ENCODE measurements at regions not wholly inside any gene's neighbourhood (a gene's known extent, or its start where the extent isn't known, plus 50 kb on each side); places are given as distances from the start of the nearest gene placed in this dataset.

GRCh38 chr4:187172340-187172761 lies 448.7 kb upstream of the FAT1 start:
- 68% methylated on average over 7 of the region's 7 CpGs for WGBS
- H3K4me1 ChIP-seq (ENCODE audit: control insufficient read depth in 2 of 2, insufficient read depth in 2 of 2, low read length in 2 of 2): no peaks in the 10 kb centered on the region
- H3K27me3 ChIP-seq (ENCODE audit: control insufficient read depth in 2 of 2, insufficient read depth in 1 of 2, low read length in 1 of 2): no peaks in the 10 kb centered on the region
- H3K36me3 ChIP-seq (ENCODE audit: control insufficient read depth in 2 of 2, insufficient read depth in 2 of 2, low read length in 1 of 2): no peaks in the 10 kb centered on the region
- H3K4me3 ChIP-seq (ENCODE audit: low read length in 2 of 2): no peak overlapping the region
- H3K27ac ChIP-seq (ENCODE audit: low read depth in 1 of 2, low read length in 1 of 2): no peak overlapping the region
- DNase-seq (ENCODE audit: low read depth in 6 of 9, low spot score in 9 of 9): no peak
- no peaks in the 10 kb centered on the region for H3K9me3 ChIP-seq (ENCODE audit: control insufficient read depth in 2 of 2, insufficient read depth in 1 of 2, low read length in 1 of 2)

GRCh38 chr4:187174749-187175148 lies 451.1 kb upstream of the FAT1 start:
- no peaks in the 10 kb centered on the region for H3K9me3 ChIP-seq (ENCODE audit: control insufficient read depth in 2 of 2, insufficient read depth in 1 of 2, low read length in 1 of 2)
- WGBS: 89% methylated on average over 8 of the region's 8 CpGs
- H3K4me3 ChIP-seq (ENCODE audit: low read length in 2 of 2): no peak overlapping the region
- H3K27ac ChIP-seq (ENCODE audit: low read depth in 1 of 2, low read length in 1 of 2): no peak overlapping the region
- no peaks in the 10 kb centered on the region for H3K36me3 ChIP-seq (ENCODE audit: control insufficient read depth in 2 of 2, insufficient read depth in 2 of 2, low read length in 1 of 2)
- DNase-seq (ENCODE audit: low read depth in 6 of 9, low spot score in 9 of 9): no peak
- no peaks in the 10 kb centered on the region for H3K4me1 ChIP-seq (ENCODE audit: control insufficient read depth in 2 of 2, insufficient read depth in 2 of 2, low read length in 2 of 2)
- H3K27me3 ChIP-seq (ENCODE audit: control insufficient read depth in 2 of 2, insufficient read depth in 1 of 2, low read length in 1 of 2): no peaks in the 10 kb centered on the region

- Histone ChIP-seq H3K9me3 (ENCODE audit: control insufficient read depth in 2 of 2, insufficient read depth in 1 of 2, low read length in 1 of 2) (no peaks in the 10 kb centered on the region), H3K27me3 (ENCODE audit: control insufficient read depth in 2 of 2, insufficient read depth in 1 of 2, low read length in 1 of 2) (no peaks in the 10 kb centered on the region), H3K27ac (ENCODE audit: low read depth in 1 of 2, low read length in 1 of 2) (no peak overlapping the region), H3K4me1 (ENCODE audit: control insufficient read depth in 2 of 2, insufficient read depth in 2 of 2, low read length in 2 of 2) (no peaks in the 10 kb centered on the region), H3K36me3 (ENCODE audit: control insufficient read depth in 2 of 2, insufficient read depth in 2 of 2, low read length in 1 of 2) (no peaks in the 10 kb centered on the region), H3K4me3 (ENCODE audit: low read length in 2 of 2) (no peak overlapping the region)
- DNase-seq (ENCODE audit: low read depth in 6 of 9, low spot score in 9 of 9): no peak
- WGBS: 88% methylated on average over 5 of the region's 5 CpGs
These were observed 451.5 kb upstream of the FAT1 start for GRCh38 chr4:187175197-187175596.

GRCh38 chr4:187176261-187176910 lies 452.7 kb upstream of the FAT1 start:
- Histone ChIP-seq H3K27ac (ENCODE audit: low read depth in 1 of 2, low read length in 1 of 2) (no peak overlapping the region), H3K27me3 (ENCODE audit: control insufficient read depth in 2 of 2, insufficient read depth in 1 of 2, low read length in 1 of 2) (no peaks in the 10 kb centered on the region), H3K36me3 (ENCODE audit: control insufficient read depth in 2 of 2, insufficient read depth in 2 of 2, low read length in 1 of 2) (no peaks in the 10 kb centered on the region), H3K9me3 (ENCODE audit: control insufficient read depth in 2 of 2, insufficient read depth in 1 of 2, low read length in 1 of 2) (no peaks in the 10 kb centered on the region), H3K4me3 (ENCODE audit: low read length in 2 of 2) (no peak overlapping the region), H3K4me1 (ENCODE audit: control insufficient read depth in 2 of 2, insufficient read depth in 2 of 2, low read length in 2 of 2) (no peaks in the 10 kb centered on the region)
- WGBS: 94% methylated on average over 24 of the region's 24 CpGs
- no peak for DNase-seq (ENCODE audit: low read depth in 6 of 9, low spot score in 9 of 9)

- H3K27me3 ChIP-seq (ENCODE audit: control insufficient read depth in 2 of 2, insufficient read depth in 1 of 2, low read length in 1 of 2): no peaks in the 10 kb centered on the region
- 83% methylated on average over 6 of the region's 6 CpGs for WGBS
- no peaks in the 10 kb centered on the region for H3K4me1 ChIP-seq (ENCODE audit: control insufficient read depth in 2 of 2, insufficient read depth in 2 of 2, low read length in 2 of 2)
- H3K4me3 ChIP-seq (ENCODE audit: low read length in 2 of 2): no peak overlapping the region
- no peaks in the 10 kb centered on the region for H3K9me3 ChIP-seq (ENCODE audit: control insufficient read depth in 2 of 2, insufficient read depth in 1 of 2, low read length in 1 of 2)
- no peak for DNase-seq (ENCODE audit: low read depth in 6 of 9, low spot score in 9 of 9)
- no peaks in the 10 kb centered on the region for H3K36me3 ChIP-seq (ENCODE audit: control insufficient read depth in 2 of 2, insufficient read depth in 2 of 2, low read length in 1 of 2)
- no peak overlapping the region for H3K27ac ChIP-seq (ENCODE audit: low read depth in 1 of 2, low read length in 1 of 2)
These were observed 454.4 kb upstream of the FAT1 start for GRCh38 chr4:187178084-187178483.

GRCh38 chr4:187178587-187178986 lies 454.9 kb upstream of the FAT1 start:
- no peak for DNase-seq (ENCODE audit: low read depth in 6 of 9, low spot score in 9 of 9)
- WGBS: 90% methylated on average over 6 of the region's 6 CpGs

GRCh38 chr4:187179086-187180058 lies 455.7 kb upstream of the FAT1 start:
- no peaks in the 10 kb centered on the region for H3K27me3 ChIP-seq (ENCODE audit: control insufficient read depth in 2 of 2, insufficient read depth in 1 of 2, low read length in 1 of 2)
- no peaks in the 10 kb centered on the region for H3K9me3 ChIP-seq (ENCODE audit: control insufficient read depth in 2 of 2, insufficient read depth in 1 of 2, low read length in 1 of 2)
- no peaks in the 10 kb centered on the region for H3K36me3 ChIP-seq (ENCODE audit: control insufficient read depth in 2 of 2, insufficient read depth in 2 of 2, low read length in 1 of 2)
- DNase-seq (ENCODE audit: low read depth in 6 of 9, low spot score in 9 of 9): no peak
- no peak overlapping the region for H3K27ac ChIP-seq (ENCODE audit: low read depth in 1 of 2, low read length in 1 of 2)
- WGBS: 63% methylated on average over 10 of the region's 10 CpGs
- H3K4me3 ChIP-seq (ENCODE audit: low read length in 2 of 2): no peak overlapping the region
- no peaks in the 10 kb centered on the region for H3K4me1 ChIP-seq (ENCODE audit: control insufficient read depth in 2 of 2, insufficient read depth in 2 of 2, low read length in 2 of 2)

More at GRCh38 chr4:187178587-187178986, 454.9 kb upstream of the FAT1 start:
- H3K4me1 ChIP-seq (ENCODE audit: control insufficient read depth in 2 of 2, insufficient read depth in 2 of 2, low read length in 2 of 2): no peaks in the 10 kb centered on the region
- no peaks in the 10 kb centered on the region for H3K36me3 ChIP-seq (ENCODE audit: control insufficient read depth in 2 of 2, insufficient read depth in 2 of 2, low read length in 1 of 2)
- no peaks in the 10 kb centered on the region for H3K9me3 ChIP-seq (ENCODE audit: control insufficient read depth in 2 of 2, insufficient read depth in 1 of 2, low read length in 1 of 2)
- no peak overlapping the region for H3K4me3 ChIP-seq (ENCODE audit: low read length in 2 of 2)
- H3K27me3 ChIP-seq (ENCODE audit: control insufficient read depth in 2 of 2, insufficient read depth in 1 of 2, low read length in 1 of 2): no peaks in the 10 kb centered on the region
- no peak overlapping the region for H3K27ac ChIP-seq (ENCODE audit: low read depth in 1 of 2, low read length in 1 of 2)

GRCh38 chr4:187181054-187181453 lies 457.4 kb upstream of the FAT1 start:
- H3K9me3 ChIP-seq (ENCODE audit: control insufficient read depth in 2 of 2, insufficient read depth in 1 of 2, low read length in 1 of 2): no peaks in the 10 kb centered on the region
- no peaks in the 10 kb centered on the region for H3K36me3 ChIP-seq (ENCODE audit: control insufficient read depth in 2 of 2, insufficient read depth in 2 of 2, low read length in 1 of 2)
- H3K27ac ChIP-seq (ENCODE audit: low read depth in 1 of 2, low read length in 1 of 2): no peak overlapping the region
- H3K27me3 ChIP-seq (ENCODE audit: control insufficient read depth in 2 of 2, insufficient read depth in 1 of 2, low read length in 1 of 2): no peaks in the 10 kb centered on the region
- H3K4me1 ChIP-seq (ENCODE audit: control insufficient read depth in 2 of 2, insufficient read depth in 2 of 2, low read length in 2 of 2): no peaks in the 10 kb centered on the region
- no peak overlapping the region for H3K4me3 ChIP-seq (ENCODE audit: low read length in 2 of 2)
- no peak for DNase-seq (ENCODE audit: low read depth in 6 of 9, low spot score in 9 of 9)
- WGBS: 90% methylated on average over 6 of the region's 6 CpGs

GRCh38 chr4:187183346-187183745 lies 459.7 kb upstream of the FAT1 start:
- H3K36me3 ChIP-seq (ENCODE audit: control insufficient read depth in 2 of 2, insufficient read depth in 2 of 2, low read length in 1 of 2): no peaks in the 10 kb centered on the region
- H3K27ac ChIP-seq (ENCODE audit: low read depth in 1 of 2, low read length in 1 of 2): no peak overlapping the region
- H3K4me3 ChIP-seq (ENCODE audit: low read length in 2 of 2): no peak overlapping the region
- DNase-seq (ENCODE audit: low read depth in 6 of 9, low spot score in 9 of 9): no peak
- H3K4me1 ChIP-seq (ENCODE audit: control insufficient read depth in 2 of 2, insufficient read depth in 2 of 2, low read length in 2 of 2): no peaks in the 10 kb centered on the region
- no peaks in the 10 kb centered on the region for H3K9me3 ChIP-seq (ENCODE audit: control insufficient read depth in 2 of 2, insufficient read depth in 1 of 2, low read length in 1 of 2)
- 92% methylated on average over 9 of the region's 9 CpGs for WGBS
- H3K27me3 ChIP-seq (ENCODE audit: control insufficient read depth in 2 of 2, insufficient read depth in 1 of 2, low read length in 1 of 2): no peaks in the 10 kb centered on the region

Measured in thymus (tissue), 11 donors.